ENCODE measurements at regions not wholly inside any gene's neighbourhood (a gene's known extent, or its start where the extent isn't known, plus 50 kb on each side); places are given as distances from the start of the nearest gene placed in this dataset.

DNA sequence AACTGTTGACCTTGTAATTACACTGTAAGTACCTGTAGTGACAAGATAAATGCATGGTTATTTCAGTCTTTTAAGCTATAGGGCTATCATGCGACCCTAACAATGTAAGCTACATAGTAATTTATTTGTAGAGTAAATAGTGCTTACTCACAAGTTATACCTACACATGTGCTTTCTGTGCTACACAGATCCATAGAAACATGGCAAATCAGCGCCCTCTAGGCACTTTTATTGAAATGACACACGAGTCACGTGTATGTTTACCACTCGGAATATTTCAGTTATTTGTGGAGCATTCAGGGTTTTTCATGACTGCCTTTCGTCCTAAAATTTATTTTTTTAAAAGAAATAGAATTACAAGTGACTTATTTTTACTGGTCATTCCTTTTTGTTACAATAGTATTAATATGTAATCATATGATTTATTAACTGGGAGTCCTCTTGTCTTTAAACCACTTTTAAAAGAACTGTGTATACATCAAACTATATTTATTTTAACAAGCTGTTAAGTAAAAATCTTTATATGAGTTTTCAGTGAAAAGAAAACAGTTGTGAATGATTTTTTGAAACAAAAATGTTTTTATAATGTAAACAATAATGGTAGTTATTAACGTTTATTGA is 1242.3 kb upstream of the WWC1 start (continued):
- TF ChIP-seq WRNIP1 (IDR thresholded peaks at IDR 0.05; ENCODE audit: borderline replicate concordance, low read depth, low read length) (no peak), SRF (IDR thresholded peaks at IDR 0.05; ENCODE audit: low read depth in 2 of 2, low read length in 2 of 2) (no peak), SUPT20H (IDR thresholded peaks at IDR 0.05; ENCODE audit: borderline replicate concordance, control insufficient read depth, low read depth, low read length) (no peak), MEF2B (IDR thresholded peaks at IDR 0.05; ENCODE audit: partially characterized antibody, poor library complexity, severe bottlenecking) (no peak), BHLHE40 (IDR thresholded peaks at IDR 0.05; ENCODE audit: borderline replicate concordance in 1 of 2, low read depth in 2 of 2, low read length in 1 of 2) (peak; percentile 78), MTA3 (IDR thresholded peaks at IDR 0.05; ENCODE audit: borderline replicate concordance, low read length) (no peak), SP1 (IDR thresholded peaks at IDR 0.05; ENCODE audit: low read depth, low read length) (no peak)

DNA sequence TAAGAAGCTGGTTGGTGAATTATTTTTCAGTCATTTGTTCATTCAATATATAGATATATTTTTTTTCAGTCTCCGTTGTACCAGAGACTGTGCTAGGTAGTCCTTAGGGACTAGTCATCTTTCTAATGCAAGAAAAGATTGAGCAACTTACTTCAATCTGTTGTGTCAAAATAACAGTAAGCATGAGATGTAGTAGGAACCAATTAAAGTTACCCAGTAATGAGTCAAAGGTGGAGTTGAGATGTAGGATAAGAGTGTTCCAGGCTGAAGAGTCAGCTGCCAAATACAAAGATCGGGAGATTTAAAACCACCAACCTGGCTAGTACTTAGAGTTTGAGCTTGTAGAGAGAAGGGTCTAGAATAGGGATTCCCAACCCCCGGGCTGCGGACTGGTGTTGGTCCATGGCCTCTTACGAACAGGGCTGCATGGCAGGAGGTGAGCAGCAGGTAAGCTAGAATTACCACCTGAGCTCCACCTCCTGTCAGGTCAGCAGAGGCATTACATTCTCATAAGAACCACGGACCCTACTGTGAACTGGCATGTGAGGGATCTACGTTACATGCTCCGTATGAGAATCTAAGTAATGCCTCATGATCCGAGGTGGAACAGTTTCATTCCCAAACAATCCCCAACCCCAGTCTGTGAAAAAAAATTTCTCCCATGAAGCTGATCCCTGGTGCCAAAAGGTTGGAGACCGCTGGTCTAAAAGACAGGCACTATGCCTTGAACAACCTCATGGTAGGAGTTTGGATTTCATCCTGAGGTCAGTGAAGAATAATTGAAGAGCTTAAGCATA is 1241.5 kb upstream of the WWC1 start:
- TF ChIP-seq HDAC2 (IDR thresholded peaks at IDR 0.05) (no peak), ATF7 (IDR thresholded peaks at IDR 0.05; ENCODE audit: low read depth) (no peak), ETV6 (conservative IDR thresholded peaks at IDR 0.05 in 1 of 2, IDR thresholded peaks at IDR 0.05 in 1 of 2; ENCODE audit: borderline replicate concordance in 1 of 2, low read depth in 1 of 2) (no peak), BMI1 (IDR thresholded peaks at IDR 0.05; ENCODE audit: borderline replicate concordance) (no peak), TARDBP (IDR thresholded peaks at IDR 0.05; ENCODE audit: borderline replicate concordance) (no peak), SMAD1 (IDR thresholded peaks at IDR 0.05; ENCODE audit: low read depth, partially characterized antibody) (no peak)
- TF ChIP-seq, protein P1, sequence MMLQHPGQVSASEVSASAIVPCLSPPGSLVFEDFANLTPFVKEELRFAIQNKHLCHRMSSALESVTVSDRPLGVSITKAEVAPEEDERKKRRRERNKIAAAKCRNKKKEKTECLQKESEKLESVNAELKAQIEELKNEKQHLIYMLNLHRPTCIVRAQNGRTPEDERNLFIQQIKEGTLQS (IDR thresholded peaks at IDR 0.05; ENCODE audit: borderline replicate concordance, extremely low read depth, low read depth, low read length): no peak
- Histone ChIP-seq H3K9me3 (replicated peaks; ENCODE audit: control insufficient read depth, insufficient read depth, low read length) (no peaks in the 10 kb centered on the region), H3K36me3 (ENCODE audit: control insufficient read depth in 2 of 2, insufficient read depth in 2 of 2, low read length in 1 of 2) (no peaks in the 10 kb centered on the region), H3K79me2 (ENCODE audit: control insufficient read depth, insufficient read depth, low read length) (no peaks in the 10 kb centered on the region), H3K4me3 (no peak overlapping the region), H4K20me1 (ENCODE audit: control insufficient read depth, insufficient read depth) (no peaks in the 10 kb centered on the region), H3K4me2 (ENCODE audit: control insufficient read depth, insufficient read depth) (no peak overlapping the region), H3K9ac (ENCODE audit: control insufficient read depth, insufficient read depth, low read length) (no peak overlapping the region), H2AFZ (ENCODE audit: control insufficient read depth, low read depth, low read length) (no peak overlapping the region), H3K4me1 (ENCODE audit: control insufficient read depth, insufficient read depth, low read length) (no peaks in the 10 kb centered on the region), H3K27ac (ENCODE audit: control insufficient read depth, insufficient read depth) (no peak overlapping the region), H3K27me3 (replicated peaks in 1 of 2; ENCODE audit: control insufficient read depth in 2 of 2, insufficient read depth in 2 of 2, low read length in 1 of 2) (no peaks in the 10 kb centered on the region)
- WGBS (ENCODE audit: insufficient coverage, insufficient replicate concordance, low lambda C conversion rate, missing lambda C conversion rate): 36% methylated on average over 10 of the region's 10 CpGs
- in situ Hi-C loops (cut with MboI): no loop called here
- CTCF ChIA-PET: interaction anchor here (0.6 to 2.1 kb wide), 12 partner anchors 9 to 1420 kb away, joined by 3 to 18 read pairs (median 3); no protein-coding TSS in a partner anchor
- RAD21 ChIA-PET (ENCODE audit: unreplicated experiment): interaction anchor here (1.0 kb wide), 2 partner anchors 459 to 515 kb away, joined by 3 read pairs; no protein-coding TSS in a partner anchor
- DNase-seq (ENCODE audit: low read depth, low spot score): no peak
- no peak for ATAC-seq
- FAIRE-seq: no peak
- no TSS peak for BruUV-seq (replicated peaks)
- POLR2A ChIA-PET: no interaction called here
- SMC1A ChIA-PET (ENCODE audit: uncharacterized antibody, unreplicated experiment): interaction anchor here (0.6 to 2.2 kb wide), 4 partner anchors 8 to 918 kb away, joined by 3 to 8 read pairs (median 4); no protein-coding TSS in a partner anchor
- intact Hi-C loops (cut with micrococcal nuclease; ENCODE audit: unreplicated experiment): loop anchor here (2.0 kb wide), 1 partner anchor 1419 kb away; no protein-coding TSS in a partner anchor

Measured in GM12878 (cell line).